Activated naive CD8-positive, alpha-beta T cell treated with anti-CD3 and anti-CD28 coated beads for 36 hours (primary cell): ENCODE measurements at regions not wholly inside any gene's neighbourhood (a gene's known extent, or its start where the extent isn't known, plus 50 kb on each side); places are given as distances from the start of the nearest gene placed in this dataset.
"Not testable (repeated sequence)": the region's sequence is repeated elsewhere in the genome, so short reads cannot be mapped to it uniquely, and the experiment has no call there.

Source experiments
- DNase-seq: peaks from one replicate; pipeline ENCODE4 v3.0.0; 2021
- H3K27ac Mint-ChIP-seq: one replicate; pipeline ENCODE4 v1.8.0; 2022; ENCODE audit warnings: mild to moderate bottlenecking, moderate library complexity, mixed read lengths
- H3K27me3 Mint-ChIP-seq: one replicate; pipeline ENCODE4 v1.8.0; 2022; ENCODE audit warnings: mild to moderate bottlenecking, mixed read lengths
- H3K36me3 Mint-ChIP-seq: one replicate; pipeline ENCODE4 v1.8.0; 2021; ENCODE audit warnings: mild to moderate bottlenecking, mixed read lengths
- H3K4me1 Mint-ChIP-seq: one replicate; pipeline ENCODE4 v1.8.0; 2021; ENCODE audit warnings: mixed read lengths
- H3K4me3 Mint-ChIP-seq: one replicate; pipeline ENCODE4 v1.8.0; 2022; ENCODE audit warnings: mild to moderate bottlenecking, moderate library complexity, mixed read lengths
- H3K9me3 Mint-ChIP-seq: one replicate; pipeline ENCODE4 v1.8.0; 2022; ENCODE audit warnings: mixed read lengths

GRCh38 chr4:127425202-127425845, 207.4 kb upstream of the INTU start:
- H3K36me3 Mint-ChIP-seq = no peaks in the 10 kb centered on the region
- no peak for DNase-seq
- no peaks in the 10 kb centered on the region for H3K27me3 Mint-ChIP-seq
- H3K4me3 Mint-ChIP-seq = no peak overlapping the region
- H3K9me3 Mint-ChIP-seq = peaks cover 2% of the 10 kb centered on the region
- H3K27ac Mint-ChIP-seq = no peak overlapping the region
- H3K4me1 Mint-ChIP-seq = no peaks in the 10 kb centered on the region

- Mint-ChIP-seq H3K4me3 (no peak overlapping the region), H3K27ac (no peak overlapping the region), H3K36me3 (no peaks in the 10 kb centered on the region), H3K9me3 (peaks cover 2% of the 10 kb centered on the region), H3K4me1 (no peaks in the 10 kb centered on the region), H3K27me3 (no peaks in the 10 kb centered on the region)
- no peak for DNase-seq
Measured at GRCh38 chr4:127425851-127426250, 206.9 kb upstream of the INTU start.

GRCh38 chr4:127441571-127441970, 191.2 kb upstream of the INTU start:
- peaks cover 2% of the 10 kb centered on the region for H3K9me3 Mint-ChIP-seq
- H3K27me3 Mint-ChIP-seq = peaks cover 3% of the 10 kb centered on the region
- H3K4me1 Mint-ChIP-seq = no peaks in the 10 kb centered on the region
- no peak overlapping the region for H3K4me3 Mint-ChIP-seq
- H3K27ac Mint-ChIP-seq = no peak overlapping the region
- DNase-seq = no peak
- H3K36me3 Mint-ChIP-seq = no peaks in the 10 kb centered on the region

- no peak overlapping the region for H3K4me3 Mint-ChIP-seq
- no peak for DNase-seq
- no peaks in the 10 kb centered on the region for H3K27me3 Mint-ChIP-seq
- H3K4me1 Mint-ChIP-seq = no peaks in the 10 kb centered on the region
- no peak overlapping the region for H3K27ac Mint-ChIP-seq
- no peaks in the 10 kb centered on the region for H3K9me3 Mint-ChIP-seq
- H3K36me3 Mint-ChIP-seq = no peaks in the 10 kb centered on the region
Measured at GRCh38 chr4:127445471-127445870, 187.3 kb upstream of the INTU start.

GRCh38 chr4:127446427-127446885, 186.3 kb upstream of the INTU start:
- Mint-ChIP-seq H3K36me3 (no peaks in the 10 kb centered on the region), H3K9me3 (no peaks in the 10 kb centered on the region), H3K27me3 (no peaks in the 10 kb centered on the region), H3K4me1 (no peaks in the 10 kb centered on the region), H3K27ac (no peak overlapping the region), H3K4me3 (no peak overlapping the region)
- no peak for DNase-seq

GRCh38 chr4:127448986-127449385, 183.8 kb upstream of the INTU start:
- H3K4me1 Mint-ChIP-seq = no peaks in the 10 kb centered on the region
- no peaks in the 10 kb centered on the region for H3K27me3 Mint-ChIP-seq
- no peak overlapping the region for H3K4me3 Mint-ChIP-seq
- DNase-seq = no peak
- H3K36me3 Mint-ChIP-seq = no peaks in the 10 kb centered on the region
- H3K27ac Mint-ChIP-seq = no peak overlapping the region
- H3K9me3 Mint-ChIP-seq = no peaks in the 10 kb centered on the region

- DNase-seq = no peak
- no peak overlapping the region for H3K27ac Mint-ChIP-seq
- H3K9me3 Mint-ChIP-seq = no peaks in the 10 kb centered on the region
- no peak overlapping the region for H3K4me3 Mint-ChIP-seq
- no peaks in the 10 kb centered on the region for H3K27me3 Mint-ChIP-seq
- no peaks in the 10 kb centered on the region for H3K36me3 Mint-ChIP-seq
- H3K4me1 Mint-ChIP-seq = no peaks in the 10 kb centered on the region
Measured at GRCh38 chr4:127449449-127449848, 183.3 kb upstream of the INTU start.

- no peak overlapping the region for H3K27ac Mint-ChIP-seq
- no peaks in the 10 kb centered on the region for H3K4me1 Mint-ChIP-seq
- H3K36me3 Mint-ChIP-seq = no peaks in the 10 kb centered on the region
Measured at GRCh38 chr4:127450276-127450675, 182.5 kb upstream of the INTU start.

GRCh38 chr4:127463883-127464282, 168.9 kb upstream of the INTU start:
- Mint-ChIP-seq H3K4me3 (no peak overlapping the region), H3K9me3 (peaks cover 9% of the 10 kb centered on the region), H3K36me3 (no peaks in the 10 kb centered on the region), H3K4me1 (no peaks in the 10 kb centered on the region), H3K27me3 (no peaks in the 10 kb centered on the region), H3K27ac (no peak overlapping the region)
- DNase-seq = no peak

More at GRCh38 chr4:127450276-127450675, 182.5 kb upstream of the INTU start:
- no peak for DNase-seq
- Mint-ChIP-seq H3K4me3 (no peak overlapping the region), H3K9me3 (no peaks in the 10 kb centered on the region), H3K27me3 (no peaks in the 10 kb centered on the region)

- peaks cover 2% of the 10 kb centered on the region for H3K9me3 Mint-ChIP-seq
- no peak overlapping the region for H3K27ac Mint-ChIP-seq
- H3K4me1 Mint-ChIP-seq = no peaks in the 10 kb centered on the region
- no peaks in the 10 kb centered on the region for H3K27me3 Mint-ChIP-seq
- DNase-seq = no peak
- H3K36me3 Mint-ChIP-seq = no peaks in the 10 kb centered on the region
- H3K4me3 Mint-ChIP-seq = no peak overlapping the region
Measured at GRCh38 chr4:127469542-127469941, 163.2 kb upstream of the INTU start.

- Mint-ChIP-seq H3K4me1 (no peaks in the 10 kb centered on the region), H3K27me3 (no peaks in the 10 kb centered on the region), H3K4me3 (no peak overlapping the region), H3K36me3 (no peaks in the 10 kb centered on the region), H3K9me3 (peaks cover 2% of the 10 kb centered on the region), H3K27ac (no peak overlapping the region)
- DNase-seq = no peak
Measured at GRCh38 chr4:127469959-127470809, 162.6 kb upstream of the INTU start.

- DNase-seq, H3K4me3 Mint-ChIP-seq, H3K9me3 Mint-ChIP-seq, H3K4me1 Mint-ChIP-seq, H3K27ac Mint-ChIP-seq, H3K36me3 Mint-ChIP-seq, H3K27me3 Mint-ChIP-seq: not testable (repeated sequence)
Measured at GRCh38 chr4:127478271-127478670, 154.5 kb upstream of the INTU start.

- no peaks in the 10 kb centered on the region for H3K27me3 Mint-ChIP-seq
- H3K9me3 Mint-ChIP-seq = no peaks in the 10 kb centered on the region
- no peak overlapping the region for H3K27ac Mint-ChIP-seq
- no peaks in the 10 kb centered on the region for H3K36me3 Mint-ChIP-seq
- DNase-seq = no peak
- H3K4me3 Mint-ChIP-seq = no peak overlapping the region
- H3K4me1 Mint-ChIP-seq = no peaks in the 10 kb centered on the region
Measured at GRCh38 chr4:127479031-127479622, 153.6 kb upstream of the INTU start.

GRCh38 chr4:127482049-127482448, 150.7 kb upstream of the INTU start:
- H3K4me1 Mint-ChIP-seq = no peaks in the 10 kb centered on the region
- H3K27me3 Mint-ChIP-seq = peaks cover 5% of the 10 kb centered on the region
- no peak overlapping the region for H3K27ac Mint-ChIP-seq
- DNase-seq = no peak
- H3K4me3 Mint-ChIP-seq = no peak overlapping the region
- no peaks in the 10 kb centered on the region for H3K9me3 Mint-ChIP-seq
- no peaks in the 10 kb centered on the region for H3K36me3 Mint-ChIP-seq

- no peak for DNase-seq
- Mint-ChIP-seq H3K9me3 (no peaks in the 10 kb centered on the region), H3K4me1 (no peaks in the 10 kb centered on the region), H3K27me3 (peaks cover 5% of the 10 kb centered on the region), H3K4me3 (no peak overlapping the region), H3K27ac (no peak overlapping the region), H3K36me3 (no peaks in the 10 kb centered on the region)
Measured at GRCh38 chr4:127484117-127484516, 148.6 kb upstream of the INTU start.
